IPS-NIHi7 (cell line): ENCODE measurements at regions not wholly inside any gene's neighbourhood (a gene's known extent, or its start where the extent isn't known, plus 50 kb on each side); places are given as distances from the start of the nearest gene placed in this dataset.
A peak's percentile ranks its signal among the peaks of the same experiment; 100 is the strongest.

Experiments
- DNase-seq: peaks from one replicate; pipeline ENCODE4 v3.0.0; 2012; ENCODE audit warnings: mixed read lengths; ENCODE audit errors: extremely low spot score

- DNase-seq = no peak
These were observed 282.4 kb upstream of the EEF2KMT start for GRCh38 chr16:5379954-5380353.

- no peak for DNase-seq
These were observed 280.9 kb upstream of the EEF2KMT start for GRCh38 chr16:5378531-5378930.

GRCh38 chr16:5377280-5377898 lies 279.8 kb upstream of the EEF2KMT start:
- DNase-seq = no peak

- no peak for DNase-seq
These were observed 276.6 kb upstream of the EEF2KMT start for GRCh38 chr16:5374184-5374583.

- DNase-seq = no peak
These were observed 270.4 kb upstream of the EEF2KMT start for GRCh38 chr16:5367951-5368350.

GRCh38 chr16:5366126-5366525 lies 268.5 kb upstream of the EEF2KMT start:
- DNase-seq = no peak

- no peak for DNase-seq
These were observed 266.6 kb upstream of the EEF2KMT start for GRCh38 chr16:5364186-5364585.

- DNase-seq = no peak
These were observed 263.7 kb upstream of the EEF2KMT start for GRCh38 chr16:5361322-5361721.

- DNase-seq = no peak
These were observed 257.1 kb upstream of the EEF2KMT start for GRCh38 chr16:5354645-5355044.

GRCh38 chr16:5349670-5350517 lies 252.3 kb upstream of the EEF2KMT start:
- DNase-seq = peak; percentile 51

- DNase-seq = no peak
These were observed 251.5 kb upstream of the EEF2KMT start for GRCh38 chr16:5349101-5349500.

- no peak for DNase-seq
These were observed 250.0 kb upstream of the EEF2KMT start for GRCh38 chr16:5347561-5347960.

- DNase-seq = no peak
These were observed 239.3 kb upstream of the EEF2KMT start for GRCh38 chr16:5336941-5337340.

- DNase-seq = no peak
These were observed 236.4 kb upstream of the EEF2KMT start for GRCh38 chr16:5333991-5334390.

- DNase-seq = no peak
These were observed 235.5 kb upstream of the EEF2KMT start for GRCh38 chr16:5333126-5333525.

GRCh38 chr16:5330058-5330457 lies 232.5 kb upstream of the EEF2KMT start:
- no peak for DNase-seq

- no peak for DNase-seq
These were observed 231.0 kb upstream of the EEF2KMT start for GRCh38 chr16:5328546-5328945.

GRCh38 chr16:5326395-5326794 lies 228.8 kb upstream of the EEF2KMT start:
- DNase-seq = no peak

GRCh38 chr16:5325932-5326331 lies 228.3 kb upstream of the EEF2KMT start:
- DNase-seq = no peak

- peak; percentile 47 for DNase-seq
These were observed 225.9 kb upstream of the EEF2KMT start for GRCh38 chr16:5323284-5324141.

GRCh38 chr16:5321930-5322329 lies 224.3 kb upstream of the EEF2KMT start:
- no peak for DNase-seq

GRCh38 chr16:5319799-5320198 lies 222.2 kb upstream of the EEF2KMT start:
- DNase-seq = no peak
